Left lung (tissue), 4 donors: ENCODE measurements at regions not wholly inside any gene's neighbourhood (a gene's known extent, or its start where the extent isn't known, plus 50 kb on each side); places are given as distances from the start of the nearest gene placed in this dataset.

Experiments used
- ATAC-seq: fragments of 200-7000 bp; cut with Tn5 transposase; one replicate; pipeline ENCODE4 v1.9.1; 2020; ENCODE audit warnings: moderate library complexity
- DNase-seq, 4 donors: peaks; one replicate each; pipeline ENCODE4 v3.0.0-alpha.2; 2013 to 2020
- H3K27ac ChIP-seq, 2 donors: fragments of 200-600 bp; sonication (generic) in 1 of 2; one replicate each; pipeline versions ENCODE4 v1.5.0 to v1.8.0; 2020 to 2021
- H3K27me3 ChIP-seq, 2 donors: fragments of 200-600 bp; sonication (generic) in 1 of 2; one replicate each; pipeline versions ENCODE4 v1.5.0 to v1.8.0; 2020 to 2021
- H3K36me3 ChIP-seq, 2 donors: fragments of 200-600 bp; sonication (generic) in 1 of 2; one replicate each; pipeline versions ENCODE4 v1.5.0 to v1.8.0; 2020 to 2021
- H3K4me1 ChIP-seq, 2 donors: fragments of 200-600 bp; one replicate each; pipeline ENCODE4 v1.8.0; 2021
- H3K4me3 ChIP-seq, 2 donors: fragments of 200-600 bp; sonication (generic) in 1 of 2; one replicate each; pipeline versions ENCODE4 v1.5.0 to v1.8.0; 2020 to 2021; ENCODE audit warnings: mild to moderate bottlenecking in 1 of 2
- H3K9me3 ChIP-seq, 2 donors: fragments of 200-600 bp; sonication (generic) in 1 of 2; one replicate each; pipeline versions ENCODE4 v1.5.0 to v1.8.0; 2020 to 2021
- intact Hi-C, 2 donors: fragments of 100-400 bp; cut with DNase I; formaldehyde crosslinking; loops; one replicate each; pipeline versions ENCODE4 v1.11.2 to v1.14.2; 2022
- TF ChIP-seq, protein P1 (sequence below), 2 donors: fragments of 200-600 bp; sonication (generic) in 1 of 2; IDR thresholded peaks; one replicate each; pipeline versions ENCODE4 v1.5.0 to v1.8.0; 2021; ENCODE audit warnings: antibody characterized with exemption in 2 of 2
- donor health status: DM: no; HTN: yes; CAD: no.
- donor health status: DM: no; HTN: no; CAD: no.

DNA sequence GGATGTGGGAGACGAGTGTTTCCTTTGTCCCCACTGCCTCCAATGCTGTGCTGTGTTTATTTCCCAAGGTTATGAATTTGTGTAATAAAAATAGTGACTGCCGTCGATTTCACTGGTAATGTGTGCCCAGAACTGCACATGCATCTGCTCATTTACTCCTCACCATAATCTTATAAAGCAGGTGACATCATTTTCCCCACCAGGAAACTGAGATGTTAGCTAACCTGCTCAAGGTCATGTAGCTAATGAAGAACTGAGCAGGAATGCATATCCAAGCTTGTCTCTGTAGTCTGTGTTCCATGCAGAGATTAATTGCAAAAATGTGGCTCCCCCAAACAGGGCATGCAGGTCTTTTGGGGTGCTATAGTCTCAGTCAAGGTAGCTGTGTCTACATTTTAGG lies 224.4 kb downstream of the TENT4A start:
- Histone ChIP-seq H3K36me3 (no peaks in the 10 kb centered on the region), H3K9me3 (no peaks in the 10 kb centered on the region), H3K4me3 (no peak overlapping the region), H3K27ac (no peak overlapping the region), H3K27me3 (peaks cover 0 to 8% of the 10 kb centered on the region in 2 donors), H3K4me1 (no peaks in the 10 kb centered on the region)
- intact Hi-C loops: no loop called here
- no peak for ATAC-seq
- TF ChIP-seq, protein P1, sequence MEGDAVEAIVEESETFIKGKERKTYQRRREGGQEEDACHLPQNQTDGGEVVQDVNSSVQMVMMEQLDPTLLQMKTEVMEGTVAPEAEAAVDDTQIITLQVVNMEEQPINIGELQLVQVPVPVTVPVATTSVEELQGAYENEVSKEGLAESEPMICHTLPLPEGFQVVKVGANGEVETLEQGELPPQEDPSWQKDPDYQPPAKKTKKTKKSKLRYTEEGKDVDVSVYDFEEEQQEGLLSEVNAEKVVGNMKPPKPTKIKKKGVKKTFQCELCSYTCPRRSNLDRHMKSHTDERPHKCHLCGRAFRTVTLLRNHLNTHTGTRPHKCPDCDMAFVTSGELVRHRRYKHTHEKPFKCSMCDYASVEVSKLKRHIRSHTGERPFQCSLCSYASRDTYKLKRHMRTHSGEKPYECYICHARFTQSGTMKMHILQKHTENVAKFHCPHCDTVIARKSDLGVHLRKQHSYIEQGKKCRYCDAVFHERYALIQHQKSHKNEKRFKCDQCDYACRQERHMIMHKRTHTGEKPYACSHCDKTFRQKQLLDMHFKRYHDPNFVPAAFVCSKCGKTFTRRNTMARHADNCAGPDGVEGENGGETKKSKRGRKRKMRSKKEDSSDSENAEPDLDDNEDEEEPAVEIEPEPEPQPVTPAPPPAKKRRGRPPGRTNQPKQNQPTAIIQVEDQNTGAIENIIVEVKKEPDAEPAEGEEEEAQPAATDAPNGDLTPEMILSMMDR (IDR thresholded peaks at IDR 0.05): no peak
- no peak for DNase-seq

DNA sequence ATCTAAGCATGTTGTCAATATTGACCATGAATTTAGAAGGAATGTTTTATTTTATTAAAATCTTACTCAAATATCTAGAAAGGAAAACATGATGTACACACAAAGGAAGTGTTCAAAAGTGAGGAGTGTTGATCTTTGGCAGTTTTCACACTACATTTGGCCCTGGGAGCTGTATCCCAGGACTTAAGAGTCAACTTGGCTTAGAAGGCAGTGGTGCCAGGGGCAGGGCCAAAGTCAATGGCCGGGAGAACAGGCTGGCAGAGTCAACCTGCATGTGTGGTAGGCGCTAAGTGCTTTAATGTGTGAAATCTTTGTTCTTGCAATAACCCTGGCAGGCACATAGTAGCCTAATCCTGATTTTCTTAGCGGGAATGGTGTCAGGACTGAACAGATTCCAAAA lies 228.4 kb downstream of the TENT4A start:
- Histone ChIP-seq H3K36me3 (no peaks in the 10 kb centered on the region), H3K4me3 (no peak overlapping the region), H3K27me3 (no peaks in the 10 kb centered on the region), H3K4me1 (no peaks in the 10 kb centered on the region), H3K27ac (no peak overlapping the region), H3K9me3 (no peaks in the 10 kb centered on the region)
- TF ChIP-seq, protein P1 (IDR thresholded peaks at IDR 0.05): no peak
- no peak for ATAC-seq
- intact Hi-C loops: no loop called here
- peak in 1 of 4 donors; percentile 51 for DNase-seq

DNA sequence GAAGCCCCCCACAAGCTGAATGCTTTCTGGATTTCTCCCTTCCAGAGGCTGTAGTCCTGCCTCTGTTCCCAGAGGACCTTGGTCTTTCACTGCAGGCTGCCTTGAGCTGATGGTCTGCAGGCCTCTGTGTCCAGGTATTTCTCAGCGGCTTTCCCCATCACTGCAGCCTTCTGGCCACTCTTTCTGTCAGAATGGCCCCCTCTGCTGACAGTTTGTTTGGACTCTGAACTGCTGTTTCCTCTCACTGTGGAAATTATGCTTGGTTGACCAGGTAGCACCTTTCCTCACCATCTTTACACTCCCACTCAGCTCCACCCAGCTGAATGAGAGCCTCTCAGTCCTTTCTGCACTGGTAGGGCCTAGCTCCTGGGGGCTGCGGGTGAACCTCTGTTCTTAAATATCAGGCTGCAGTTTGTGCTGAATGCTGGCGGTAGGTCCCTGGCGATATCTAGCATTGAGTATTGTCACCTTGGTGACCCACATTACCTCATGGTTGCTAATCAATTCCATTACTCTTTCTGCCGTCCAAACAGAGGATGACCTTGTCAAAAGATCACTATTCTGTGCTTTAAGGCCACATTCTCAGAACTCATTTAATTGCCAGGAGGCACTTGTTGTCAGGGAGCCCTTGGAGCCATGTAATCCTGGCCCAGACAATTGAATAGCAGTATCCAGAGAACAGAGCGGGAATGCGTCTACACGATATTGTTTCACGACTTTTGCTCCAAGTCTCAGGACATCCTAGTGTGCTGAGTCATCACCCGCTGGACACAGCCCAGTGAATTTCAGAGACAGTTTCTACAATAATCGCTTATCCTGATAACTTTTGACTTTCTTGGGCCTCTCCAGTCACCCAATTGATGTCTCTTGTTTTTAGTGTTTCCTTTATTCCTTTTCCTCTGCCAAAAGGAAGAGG lies 230.2 kb downstream of the TENT4A start:
- no peaks in the 10 kb centered on the region for H3K27me3 ChIP-seq
- no peaks in the 10 kb centered on the region for H3K36me3 ChIP-seq
- DNase-seq (no peak), ATAC-seq (no peak)
- no peaks in the 10 kb centered on the region for H3K9me3 ChIP-seq
- intact Hi-C loops: no loop called here
- H3K4me3 ChIP-seq: no peak overlapping the region
- no peak overlapping the region for H3K27ac ChIP-seq
- TF ChIP-seq, protein P1 (IDR thresholded peaks at IDR 0.05): no peak
- no peaks in the 10 kb centered on the region for H3K4me1 ChIP-seq

DNA sequence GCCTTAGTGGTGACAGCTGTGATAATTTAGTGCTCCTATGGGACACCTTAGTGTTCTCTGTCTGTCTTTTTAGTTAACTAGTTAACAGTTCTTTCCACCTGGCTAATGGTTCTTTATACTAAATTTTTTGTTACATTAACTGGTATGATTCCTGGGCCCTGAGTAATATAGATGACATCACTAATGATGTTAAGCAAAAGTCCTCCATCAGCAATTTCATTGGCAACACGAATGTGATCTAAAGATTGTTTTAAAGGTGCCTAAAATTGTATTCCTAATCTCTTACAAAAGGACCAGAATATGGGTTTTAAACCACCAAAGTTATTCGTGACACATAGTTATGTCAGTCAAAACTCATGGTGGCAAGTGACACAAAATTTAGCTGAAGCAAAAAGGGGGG lies 235.3 kb downstream of the TENT4A start:
- Histone ChIP-seq H3K4me1 (no peaks in the 10 kb centered on the region), H3K4me3 (no peak overlapping the region), H3K27me3 (no peaks in the 10 kb centered on the region), H3K36me3 (no peaks in the 10 kb centered on the region), H3K27ac (no peak overlapping the region), H3K9me3 (no peaks in the 10 kb centered on the region)
- intact Hi-C loops: no loop called here
- DNase-seq (no peak), ATAC-seq (no peak)
- TF ChIP-seq, protein P1 (IDR thresholded peaks at IDR 0.05): no peak

DNA sequence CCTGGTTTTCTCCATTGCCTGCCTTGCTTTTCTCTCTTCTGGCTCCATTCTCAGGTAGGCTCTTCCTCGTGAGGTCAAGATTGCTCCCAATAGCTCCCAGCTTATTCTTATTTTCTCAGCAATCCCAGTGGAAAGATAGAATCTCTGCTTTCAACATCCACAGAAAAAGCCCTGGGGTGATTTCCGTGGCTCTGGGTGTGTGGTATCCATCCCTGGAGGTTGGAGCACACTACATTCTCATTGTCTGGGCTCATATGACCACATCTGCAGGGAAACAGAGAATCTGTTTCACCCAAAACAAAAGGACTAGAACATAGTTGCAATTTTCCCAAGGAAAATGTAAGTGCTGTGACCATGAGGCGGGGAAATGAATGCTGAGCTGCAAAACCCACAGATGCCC lies 236.0 kb downstream of the TENT4A start:
- no peaks in the 10 kb centered on the region for H3K4me1 ChIP-seq
- H3K9me3 ChIP-seq: no peaks in the 10 kb centered on the region
- H3K27ac ChIP-seq: no peak overlapping the region
- TF ChIP-seq, protein P1 (IDR thresholded peaks at IDR 0.05): no peak
- no peaks in the 10 kb centered on the region for H3K36me3 ChIP-seq
- intact Hi-C loops: no loop called here
- H3K27me3 ChIP-seq: no peaks in the 10 kb centered on the region
- no peak for DNase-seq
- no peak for ATAC-seq
- H3K4me3 ChIP-seq: no peak overlapping the region
